Memory B cell (primary cell): ENCODE measurements at regions not wholly inside any gene's neighbourhood (a gene's known extent, or its start where the extent isn't known, plus 50 kb on each side); places are given as distances from the start of the nearest gene placed in this dataset.

ENCODE experiments used
- ATAC-seq: fragments of 150-1000 bp; cut with Tn5 transposase; 2 replicates; pipeline ENCODE4 v1.10.0; 2021; ENCODE audit warnings: low read depth, mild to moderate bottlenecking, moderate library complexity
- DNase-seq, 2 donors: peaks; one replicate each; pipeline ENCODE4 v3.0.0; 2022; ENCODE audit warnings: low spot score in 2 of 2
- H3K27ac Mint-ChIP-seq: one replicate; pipeline ENCODE4 v1.8.0; 2022; ENCODE audit warnings: mild to moderate bottlenecking, moderate library complexity, mixed read lengths
- H3K27me3 Mint-ChIP-seq: one replicate; pipeline ENCODE4 v1.8.0; 2022; ENCODE audit warnings: mixed read lengths
- H3K36me3 Mint-ChIP-seq: one replicate; pipeline ENCODE4 v1.8.0; 2022; ENCODE audit warnings: mild to moderate bottlenecking, mixed read lengths
- H3K4me1 Mint-ChIP-seq: one replicate; pipeline ENCODE4 v1.8.0; 2022; ENCODE audit warnings: mixed read lengths
- H3K4me3 Mint-ChIP-seq: one replicate; pipeline ENCODE4 v1.8.0; 2022; ENCODE audit warnings: mild to moderate bottlenecking, moderate library complexity, mixed read lengths
- H3K9me3 Mint-ChIP-seq: one replicate; pipeline ENCODE4 v1.8.0; 2022; ENCODE audit warnings: mixed read lengths

DNA sequence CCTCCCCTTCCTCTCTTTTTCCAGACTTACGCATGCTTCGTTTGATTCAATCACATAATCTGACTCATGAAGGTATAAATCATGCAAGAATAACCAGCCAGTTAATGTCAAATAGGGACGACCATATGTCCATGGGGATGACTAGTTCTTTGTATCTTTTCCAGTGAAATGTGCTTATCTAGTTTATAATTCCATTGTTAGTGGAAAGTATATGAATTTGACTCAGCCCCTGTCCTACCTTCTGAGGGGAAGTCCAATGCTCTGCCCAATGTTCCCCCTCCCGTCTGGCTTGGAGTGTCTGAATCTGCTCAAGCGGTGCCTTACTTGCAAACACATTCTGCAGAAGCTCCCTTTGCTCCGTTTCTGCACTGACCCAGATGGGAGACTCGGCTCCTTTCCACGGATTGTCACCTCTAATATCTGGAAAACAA lies 55.0 kb upstream of the EPHB3 start:
- Mint-ChIP-seq H3K9me3 (peaks cover 6% of the 10 kb centered on the region), H3K4me3 (no peak overlapping the region), H3K4me1 (no peaks in the 10 kb centered on the region), H3K36me3 (no peaks in the 10 kb centered on the region), H3K27me3 (peaks cover 17% of the 10 kb centered on the region), H3K27ac (no peak overlapping the region)
- ATAC-seq: no peak
- no peak for DNase-seq

DNA sequence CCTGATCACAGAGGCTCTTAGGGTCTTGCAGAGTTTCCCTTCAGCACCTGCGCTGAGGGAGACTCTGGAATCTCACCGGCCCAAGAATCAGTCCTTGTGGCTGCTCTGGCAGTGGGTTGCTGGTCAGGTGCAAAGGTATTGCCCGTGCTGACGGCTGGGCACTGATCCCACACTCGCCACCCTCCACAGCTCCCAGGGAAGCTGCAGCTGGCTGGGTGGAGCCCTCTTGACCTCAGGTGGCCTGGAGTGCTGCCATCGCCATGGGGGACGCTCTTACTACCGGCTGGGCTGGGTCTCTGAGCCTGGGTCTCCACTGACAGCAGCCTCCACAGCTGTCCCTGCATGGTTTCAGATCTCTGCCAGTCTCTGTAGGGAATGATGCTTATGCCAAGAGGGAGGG lies 52.6 kb upstream of the EPHB3 start:
- Mint-ChIP-seq H3K4me1 (peaks cover 1% of the 10 kb centered on the region), H3K27me3 (peaks cover 24% of the 10 kb centered on the region), H3K4me3 (no peak overlapping the region), H3K36me3 (peaks cover 1% of the 10 kb centered on the region), H3K9me3 (peaks cover 5% of the 10 kb centered on the region), H3K27ac (no peak overlapping the region)
- DNase-seq: peak in 1 of 2 donors; percentile 5
- no peak for ATAC-seq

DNA sequence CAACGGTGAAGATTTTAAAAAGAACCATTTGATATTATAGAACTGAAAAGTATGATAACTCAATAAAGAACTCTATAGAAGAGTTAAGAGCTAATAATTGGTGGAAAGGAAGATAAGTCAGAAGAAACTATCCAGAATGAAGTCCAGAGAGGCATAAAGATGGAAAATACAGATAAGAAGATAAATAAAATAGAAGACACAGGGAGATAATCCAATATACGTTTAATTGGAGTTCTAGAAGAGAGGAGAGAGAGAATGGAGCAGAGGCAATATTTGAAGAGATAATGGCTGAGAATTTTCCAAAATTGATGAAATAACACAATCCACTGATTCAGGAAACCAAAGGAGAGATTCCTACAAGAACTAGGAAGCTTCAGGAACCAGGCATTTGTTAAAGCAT lies 49.8 kb upstream of the EPHB3 start:
- Mint-ChIP-seq H3K4me3 (no peak overlapping the region), H3K4me1 (peaks cover 5% of the 10 kb centered on the region), H3K27ac (no peak overlapping the region), H3K36me3 (peaks cover 1% of the 10 kb centered on the region), H3K9me3 (peaks cover 5% of the 10 kb centered on the region), H3K27me3 (peaks cover 27% of the 10 kb centered on the region)
- DNase-seq (no peak), ATAC-seq (no peak)
